NCI-H524 treated with DMSO at 0.1 percent for 48 hours (cell line): ENCODE measurements at regions not wholly inside any gene's neighbourhood (a gene's known extent, or its start where the extent isn't known, plus 50 kb on each side); places are given as distances from the start of the nearest gene placed in this dataset.
A peak's percentile ranks its signal among the peaks of the same experiment; 100 is the strongest.

Experiments used
- DNase-seq: peaks from one replicate; lab custom pipeline; 2025; lab: John Stamatoyannopoulos, UW

DNA sequence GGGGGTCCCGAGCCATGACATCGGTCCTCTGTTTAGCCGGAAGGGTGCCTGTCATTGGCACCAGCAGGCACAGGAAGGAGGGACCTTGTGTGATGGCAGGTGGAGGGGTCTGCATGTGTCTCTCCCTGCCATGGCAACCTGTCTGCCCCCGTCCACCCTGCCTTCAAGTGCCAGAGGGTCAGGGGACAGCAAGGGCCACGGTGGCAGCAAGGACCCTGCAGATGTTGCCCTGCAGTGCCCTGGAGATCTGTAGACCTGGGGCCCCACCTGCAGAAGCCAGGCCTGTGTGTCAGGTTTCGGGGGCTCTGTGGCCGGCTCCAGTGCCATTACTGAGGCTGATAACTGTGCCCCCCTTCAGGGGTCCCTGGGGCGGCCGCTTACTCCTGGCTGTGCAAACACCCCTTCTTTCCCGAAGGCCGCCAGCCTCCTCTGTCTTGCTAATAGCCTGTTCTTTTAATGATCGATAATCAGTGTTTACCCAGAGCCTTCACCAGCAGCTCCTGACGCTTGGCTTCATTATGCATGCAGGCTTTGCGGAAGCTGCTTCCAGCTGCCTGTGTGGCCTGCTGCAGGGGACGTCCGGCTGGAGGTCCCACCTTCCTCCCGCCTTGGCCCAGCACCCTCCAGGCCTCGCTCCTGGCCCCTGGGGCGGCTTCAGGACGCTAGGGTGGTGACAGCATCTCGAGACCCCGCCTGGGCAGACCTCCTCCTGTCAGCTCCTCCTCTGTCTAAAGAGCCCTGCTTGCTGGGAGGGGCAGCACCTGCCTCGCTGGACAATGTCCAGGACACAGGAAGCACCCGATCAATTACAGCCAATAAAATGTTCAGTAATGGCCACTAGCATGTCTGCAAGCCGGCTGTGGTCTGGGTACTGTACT is 153.0 kb downstream of the KIF26A start:
- DNase-seq = no peak

DNA sequence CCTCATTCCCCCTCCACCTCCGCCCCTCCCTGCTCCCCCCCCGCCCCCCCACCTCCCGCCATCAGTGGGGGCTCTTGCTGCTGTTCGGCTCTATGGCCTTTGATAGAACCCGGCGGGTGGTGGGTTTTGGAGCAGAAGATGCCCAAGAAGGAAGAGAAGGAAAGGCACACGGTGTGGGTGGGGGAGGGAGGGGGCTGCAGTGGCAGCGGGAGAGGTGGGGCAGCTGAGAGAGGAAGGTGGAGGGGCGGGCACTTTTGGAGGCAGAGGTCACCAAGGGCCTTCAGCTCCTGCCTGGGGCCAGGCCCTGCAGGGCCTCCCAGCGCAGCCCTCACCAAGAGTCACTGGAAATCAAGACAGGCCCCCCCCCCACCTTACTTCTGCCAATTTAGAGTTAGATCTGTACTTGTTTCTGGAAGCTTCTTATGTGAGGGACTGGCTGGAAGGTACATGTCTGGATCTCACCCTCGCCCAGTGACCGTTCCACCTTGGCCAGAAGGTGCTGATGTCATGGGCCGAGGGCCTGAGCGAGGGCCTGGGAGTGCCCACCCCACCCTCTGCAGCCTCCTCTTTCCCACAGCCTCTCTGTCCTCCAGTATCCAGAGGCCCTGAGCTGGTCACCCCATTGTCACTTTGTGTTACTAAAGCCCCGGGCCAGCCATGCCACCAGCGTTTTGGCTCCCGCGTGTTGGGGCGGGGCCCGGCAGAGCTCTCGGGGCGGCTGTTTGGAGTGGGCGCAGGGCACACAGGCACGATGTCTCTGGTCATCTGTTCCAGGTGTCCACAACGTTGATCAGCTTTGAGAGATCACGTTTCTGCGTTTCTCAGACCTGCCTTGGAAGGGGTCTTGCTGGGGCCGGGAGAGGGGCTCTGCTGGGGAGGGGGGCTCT is 153.9 kb downstream of the KIF26A start:
- no peak for DNase-seq

DNA sequence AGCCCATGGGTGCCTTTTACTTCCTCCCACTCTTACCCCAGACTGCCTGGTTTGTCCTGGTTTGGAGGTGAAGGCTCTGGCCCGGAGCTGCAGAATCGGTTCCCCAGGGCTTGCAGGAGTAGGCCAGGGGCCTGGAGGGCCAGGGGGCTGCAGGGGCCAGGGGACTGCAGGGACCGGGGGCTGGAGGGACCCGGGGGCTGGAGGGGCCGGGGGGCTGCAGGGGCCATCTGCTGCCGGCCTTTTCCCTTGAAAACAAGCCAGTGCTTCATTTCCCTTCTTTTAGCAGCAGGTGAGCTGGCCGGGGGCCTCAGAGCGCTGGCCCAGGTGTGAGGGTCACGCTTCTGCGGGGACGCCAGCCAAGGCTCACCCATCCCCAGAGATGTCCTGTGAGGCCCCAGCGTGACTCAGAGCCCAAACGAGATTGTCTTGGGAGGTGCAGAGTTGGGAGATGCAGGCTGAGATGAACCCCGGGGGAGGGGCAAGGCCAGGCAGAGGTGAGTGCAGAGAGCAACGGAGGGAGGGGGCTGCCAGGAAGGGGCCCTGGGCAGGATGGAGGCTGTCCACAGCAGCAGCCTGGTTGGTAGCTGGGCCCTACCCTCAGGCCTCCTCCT is 154.9 kb downstream of the KIF26A start:
- no peak for DNase-seq

DNA sequence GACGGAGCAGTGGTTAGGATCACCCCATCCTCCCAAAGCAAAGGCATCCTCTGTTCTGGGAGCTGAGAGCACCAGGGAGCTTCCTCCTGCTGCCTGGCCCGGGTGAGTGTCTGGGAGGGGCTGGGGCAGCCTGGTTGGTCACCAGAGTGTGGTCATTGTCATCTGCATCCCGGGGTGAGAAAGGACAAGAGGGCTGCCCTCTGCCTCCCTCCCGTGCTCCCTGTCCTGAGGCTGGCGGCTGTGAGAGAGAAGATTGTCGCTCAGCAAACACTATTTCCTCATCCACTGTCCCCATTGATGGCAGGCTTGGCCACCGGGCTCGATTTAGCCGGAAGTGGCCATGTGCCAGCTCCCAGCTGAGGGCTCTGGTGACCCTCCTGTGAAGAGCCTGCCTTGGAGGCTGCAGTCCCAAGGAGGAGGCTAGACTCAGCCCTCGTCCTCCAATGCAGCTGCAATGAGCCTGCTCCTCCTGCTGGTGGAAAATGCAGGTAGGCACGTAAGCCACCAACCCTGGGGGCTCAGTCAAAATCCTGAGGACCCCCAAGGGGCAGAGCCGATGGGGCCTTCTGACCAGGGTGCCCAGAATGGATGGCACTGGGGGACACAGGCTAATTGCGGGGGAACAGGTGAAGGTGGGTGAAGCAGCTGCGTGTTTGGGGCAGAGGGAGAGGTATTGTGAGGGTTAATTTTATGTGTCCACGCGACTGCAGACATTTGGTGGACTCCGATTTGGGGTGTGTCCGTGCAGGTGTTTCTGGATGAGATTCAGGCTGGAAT is 155.7 kb downstream of the KIF26A start:
- no peak for DNase-seq

DNA sequence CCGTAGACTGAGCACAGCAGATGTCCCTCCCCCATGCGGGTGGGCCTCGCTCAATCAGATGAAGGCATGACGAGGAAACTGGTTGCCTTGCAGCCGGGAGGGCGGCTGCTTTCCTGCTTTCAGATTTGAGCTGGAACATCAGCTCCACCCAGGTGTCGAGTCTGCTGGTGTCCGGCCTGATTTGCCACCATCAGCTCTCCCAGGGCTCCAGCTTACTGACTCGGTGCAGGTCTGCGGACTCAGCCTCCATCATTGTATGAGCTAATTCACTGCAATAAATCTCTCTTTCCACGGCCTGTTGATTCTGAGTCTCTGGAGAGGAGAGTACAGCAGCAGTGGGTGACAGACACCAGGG is 156.2 kb downstream of the KIF26A start:
- no peak for DNase-seq

DNA sequence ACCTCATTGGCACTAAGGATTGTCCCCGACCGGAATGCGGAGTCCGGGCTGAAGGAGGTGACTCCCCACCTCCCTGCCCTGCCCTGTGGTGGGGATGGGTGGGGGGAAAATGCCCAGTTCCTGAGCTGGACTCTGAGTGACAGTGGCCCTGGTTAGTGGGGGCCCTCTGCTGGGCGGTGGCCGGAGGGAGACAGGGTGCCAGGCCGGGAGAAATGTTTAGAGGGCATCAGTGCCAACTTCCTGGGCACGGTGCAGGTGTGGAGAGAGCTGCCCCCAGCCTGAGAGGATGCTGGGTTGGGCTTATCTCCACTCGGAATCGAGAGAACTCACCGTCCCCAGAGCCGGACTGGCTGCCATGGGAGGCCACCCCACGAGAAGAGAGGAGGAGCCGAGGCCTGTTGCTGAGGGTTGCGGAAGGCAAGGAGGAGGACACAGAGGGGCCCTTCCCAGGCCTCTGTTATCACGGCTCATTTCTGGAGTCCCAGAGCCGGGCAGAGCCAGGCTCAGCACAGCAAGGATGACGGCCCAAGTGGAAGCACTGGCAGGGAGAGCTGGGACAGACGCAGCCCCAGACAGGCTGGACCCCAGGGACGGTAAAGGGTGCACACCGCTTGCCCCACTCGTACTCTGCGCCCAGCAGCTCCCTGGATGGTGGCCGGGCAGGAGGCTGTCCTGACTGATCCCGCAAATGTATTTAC is 156.7 kb downstream of the KIF26A start:
- no peak for DNase-seq

DNA sequence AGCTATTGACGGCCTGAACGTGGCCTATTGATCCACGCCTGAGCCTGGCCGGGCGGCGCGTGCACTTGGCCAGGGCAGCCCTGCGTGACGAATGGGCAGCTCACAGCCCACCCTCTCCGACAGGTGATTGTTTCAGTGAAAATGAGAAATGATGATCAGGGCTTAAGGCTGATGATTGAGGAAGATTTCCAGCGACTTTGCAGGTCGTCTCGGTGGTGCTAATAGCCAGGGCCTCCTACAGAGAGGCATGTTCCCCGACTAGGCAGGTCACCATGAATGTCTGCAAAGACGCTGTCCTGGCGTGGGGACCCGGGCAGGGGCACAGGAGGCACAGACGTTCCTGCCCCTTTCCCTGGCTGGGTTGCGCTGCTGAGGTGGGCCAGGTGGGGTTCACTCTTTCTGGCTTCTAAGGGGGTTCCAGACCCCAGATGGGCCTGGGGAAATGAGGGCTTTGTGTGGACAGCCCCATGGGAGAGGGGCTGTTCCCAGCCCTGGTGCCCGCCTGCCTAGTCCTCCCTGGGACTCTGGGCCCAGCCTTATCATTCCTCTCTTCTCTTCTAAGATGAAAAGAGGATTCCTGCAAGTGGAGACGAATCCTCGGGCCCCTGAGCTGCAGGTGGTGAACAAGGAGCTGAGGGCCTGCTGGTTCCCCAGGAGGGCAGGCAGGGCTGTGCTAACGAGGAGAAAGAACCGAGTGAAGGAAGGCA is 157.4 kb downstream of the KIF26A start:
- no peak for DNase-seq

DNA sequence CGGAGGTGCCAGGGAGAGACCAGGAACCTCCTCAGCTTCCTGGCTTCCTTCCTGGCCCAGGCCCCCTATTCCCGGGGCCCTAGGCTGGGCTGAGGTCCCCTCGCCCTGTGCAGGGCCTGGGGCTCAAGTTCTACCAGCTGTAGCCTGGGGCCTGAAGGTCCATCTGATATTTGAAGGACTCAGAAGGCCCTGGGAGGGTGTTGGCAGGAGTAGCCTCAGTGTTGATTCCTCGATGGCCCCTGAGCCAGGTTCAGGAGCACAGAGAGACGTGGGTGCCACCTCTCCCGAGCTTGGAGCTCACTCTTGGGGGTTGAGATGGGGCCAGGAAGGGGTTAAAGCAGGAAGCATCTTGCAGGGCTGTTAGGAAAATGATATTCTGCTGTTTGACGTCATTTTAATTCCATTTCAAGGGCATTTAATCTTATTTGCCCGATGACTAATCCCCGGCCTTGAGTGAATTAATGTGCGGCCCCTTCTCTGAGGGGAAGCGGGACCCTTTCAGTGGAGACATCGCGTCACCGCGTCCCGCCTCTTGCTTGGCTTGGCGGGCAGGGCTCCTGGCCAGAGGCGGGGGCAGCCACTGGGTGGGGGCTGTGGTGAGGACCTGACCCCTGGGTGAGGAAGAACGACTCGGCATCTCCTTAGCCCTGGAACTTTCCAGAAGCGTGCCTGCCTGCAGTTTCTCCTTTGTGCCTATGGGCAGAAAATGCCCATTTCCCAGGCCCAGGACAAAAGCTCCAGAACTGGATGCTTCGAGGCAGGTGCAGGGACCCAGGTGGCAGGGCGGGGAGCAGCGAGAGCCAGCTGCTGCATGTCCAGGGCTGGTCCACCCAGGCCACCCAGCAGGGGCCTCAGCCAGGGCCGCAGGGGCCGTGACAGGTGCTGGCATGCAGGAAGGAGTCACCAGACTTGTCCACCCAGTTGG is 158.3 kb downstream of the KIF26A start:
- peak; percentile 78 for DNase-seq

DNA sequence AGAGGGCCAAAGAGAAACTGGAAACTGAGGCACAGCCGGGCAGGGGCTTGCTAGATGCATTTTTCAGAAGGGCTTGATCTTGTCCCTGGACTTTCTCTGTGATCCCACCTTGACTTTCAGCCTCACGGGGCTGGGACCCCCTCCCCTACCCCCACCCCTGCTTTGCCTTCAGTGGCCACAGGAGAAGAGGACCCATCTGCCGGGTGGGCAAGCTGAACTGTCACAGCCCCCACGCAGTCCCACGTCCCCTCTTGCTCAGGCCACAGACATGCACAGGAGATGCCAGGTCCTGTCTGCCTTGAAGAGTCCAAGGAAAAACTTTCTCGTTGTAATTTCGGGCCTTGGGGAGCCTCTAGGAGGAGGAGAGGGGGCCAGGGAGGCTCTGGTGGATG is 158.9 kb downstream of the KIF26A start:
- no peak for DNase-seq

DNA sequence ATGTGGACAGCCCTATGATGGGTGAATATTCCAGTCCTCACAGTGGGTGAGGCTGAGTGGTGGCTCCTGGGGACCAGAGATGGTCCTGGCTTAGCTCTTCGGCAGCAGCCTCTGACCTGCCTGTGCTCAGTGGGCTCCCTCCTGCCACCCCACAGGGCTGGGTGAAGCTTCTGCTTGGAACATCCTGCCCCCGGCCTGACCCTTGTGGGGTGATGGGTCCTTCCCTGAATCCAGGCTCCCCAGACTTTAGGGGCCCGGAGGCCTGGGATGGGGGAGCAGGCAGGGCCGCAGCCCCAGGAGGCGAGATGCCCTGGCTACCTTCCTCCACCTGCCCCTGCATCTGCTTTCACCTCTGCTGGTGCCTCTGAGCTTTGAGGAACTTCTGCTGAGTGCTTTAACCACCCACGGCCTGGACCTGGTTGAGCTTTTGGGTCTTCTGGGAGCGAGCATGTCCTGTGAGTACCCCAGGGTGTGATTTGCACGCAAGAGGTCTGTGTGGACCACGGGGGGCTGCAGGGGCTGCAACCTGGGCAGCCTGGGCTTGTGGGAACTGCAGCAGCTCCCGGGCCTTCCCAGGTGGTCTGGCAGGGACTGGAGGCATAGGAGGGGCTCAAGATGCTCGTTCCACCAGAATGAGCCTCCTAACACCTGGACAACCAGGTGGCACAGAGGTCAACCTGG is 159.5 kb downstream of the KIF26A start:
- DNase-seq = no peak

DNA sequence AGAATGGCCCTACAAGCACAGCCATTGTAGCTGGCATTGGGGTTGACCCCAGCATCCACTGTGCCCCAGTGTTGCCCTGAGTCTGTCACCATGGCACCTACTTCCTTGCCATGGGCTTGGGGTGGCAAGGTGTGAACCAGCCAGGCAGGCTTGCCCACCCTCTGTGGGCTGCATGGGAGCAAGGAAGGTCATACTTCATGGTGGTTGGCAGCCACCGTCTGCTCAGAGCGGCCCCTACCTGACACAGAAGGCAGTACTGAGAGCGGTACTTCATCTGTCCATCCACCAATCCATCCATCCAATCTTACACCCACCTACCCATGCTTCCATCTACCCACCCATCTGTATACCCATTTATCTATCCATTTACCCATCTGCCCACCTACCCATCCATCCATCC is 160.1 kb downstream of the KIF26A start:
- DNase-seq = no peak

DNA sequence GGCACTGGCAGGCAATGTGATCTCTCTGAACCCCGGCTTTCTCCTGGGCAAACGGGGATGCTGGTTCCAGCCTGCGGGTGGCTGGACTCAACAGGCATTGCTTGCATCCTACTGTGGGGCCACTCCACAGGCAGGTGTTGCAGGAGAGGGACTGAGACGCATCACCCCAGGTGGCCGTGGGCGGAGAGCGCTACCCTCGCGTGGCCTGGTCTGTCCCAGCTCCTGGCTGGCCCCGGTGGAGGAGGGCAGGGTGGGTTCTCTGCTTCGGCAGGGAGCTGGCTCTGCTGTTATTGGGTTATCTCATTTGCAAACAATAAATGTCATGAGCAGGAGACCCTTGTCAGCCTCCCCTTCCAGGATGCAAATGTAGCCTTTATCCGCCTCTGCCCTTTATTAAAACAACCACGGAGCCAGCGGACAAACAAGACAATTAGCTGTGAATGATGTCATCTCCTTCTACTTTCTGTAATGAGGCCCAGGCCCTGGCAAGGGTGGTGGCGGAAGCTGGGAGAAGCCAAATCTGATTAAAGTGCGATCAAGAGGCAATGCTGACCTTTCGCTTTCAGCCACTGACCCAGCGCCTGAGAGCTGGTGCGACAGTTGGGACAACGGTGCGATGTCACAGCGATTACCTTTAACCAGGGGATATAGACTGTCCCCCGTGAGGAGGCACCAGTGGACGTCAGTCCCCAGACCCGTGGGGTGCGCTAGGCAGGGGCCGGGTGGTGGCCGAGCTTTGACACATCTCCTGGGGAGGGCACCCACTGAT is 161.8 kb downstream of the KIF26A start:
- DNase-seq = no peak

DNA sequence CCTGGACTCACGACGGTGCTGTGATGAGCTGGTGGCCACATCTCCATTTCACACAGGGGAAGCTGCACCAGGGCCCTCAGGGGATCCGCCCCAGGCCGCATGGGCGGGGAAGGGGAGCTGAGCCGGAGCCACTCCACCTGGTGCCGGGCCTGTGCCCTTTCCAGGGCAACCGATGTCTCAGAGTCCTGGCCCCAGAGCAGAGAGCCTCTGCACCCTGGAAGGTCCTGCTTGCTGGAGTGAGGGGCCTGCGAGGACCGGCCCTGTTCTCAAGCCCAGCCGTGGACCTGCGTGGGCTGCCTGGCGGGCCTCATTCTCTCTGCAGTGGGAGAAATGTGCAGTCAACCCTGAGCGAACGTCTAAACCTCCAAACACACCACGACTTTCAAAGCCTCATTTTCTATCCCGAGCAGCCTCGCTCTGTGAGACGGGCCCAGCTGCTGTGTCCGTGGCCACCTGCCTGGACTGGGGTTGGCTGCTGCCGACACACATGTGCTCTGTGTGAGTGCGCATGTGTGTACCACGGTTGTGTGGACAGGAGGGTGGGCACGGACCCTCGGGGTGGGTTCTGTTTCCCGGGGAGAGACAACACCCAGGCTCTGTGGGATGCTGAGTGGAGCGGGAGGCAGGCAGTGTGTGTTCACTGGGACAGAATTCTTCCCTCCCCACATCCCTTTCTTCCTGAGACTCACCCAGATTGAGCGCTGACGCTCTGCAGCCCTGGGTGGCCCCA is 163.5 kb downstream of the KIF26A start:
- DNase-seq = no peak

DNA sequence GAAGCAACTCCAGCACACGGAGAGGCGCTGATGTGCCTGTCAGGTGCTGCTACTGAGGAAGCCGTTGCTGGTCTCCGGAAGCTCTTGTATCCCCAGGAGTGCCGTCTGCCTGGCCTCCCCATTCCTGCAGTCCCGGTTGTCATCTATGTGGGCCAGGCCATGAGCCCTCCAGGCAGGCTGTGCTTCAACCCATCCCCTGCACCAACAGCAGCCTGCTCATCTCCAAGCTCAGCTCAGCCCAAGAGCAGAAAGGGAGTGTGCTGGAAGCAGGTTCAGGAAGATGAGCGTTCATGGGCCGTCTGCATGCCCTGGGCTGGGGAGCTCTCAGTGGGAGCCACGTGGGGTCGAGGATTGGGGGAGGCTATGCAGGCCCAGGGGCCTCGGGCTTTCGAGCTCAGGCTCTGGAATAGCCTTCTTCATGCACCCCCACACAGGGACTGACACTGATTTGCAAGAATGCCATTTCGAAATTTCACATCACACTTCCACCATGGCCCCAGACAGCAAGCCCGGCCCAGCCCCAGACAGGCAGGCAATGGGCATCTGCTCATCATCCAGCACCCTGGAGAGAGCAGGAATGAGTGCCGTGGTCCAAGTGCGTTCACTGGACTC is 164.5 kb downstream of the KIF26A start:
- DNase-seq = no peak

DNA sequence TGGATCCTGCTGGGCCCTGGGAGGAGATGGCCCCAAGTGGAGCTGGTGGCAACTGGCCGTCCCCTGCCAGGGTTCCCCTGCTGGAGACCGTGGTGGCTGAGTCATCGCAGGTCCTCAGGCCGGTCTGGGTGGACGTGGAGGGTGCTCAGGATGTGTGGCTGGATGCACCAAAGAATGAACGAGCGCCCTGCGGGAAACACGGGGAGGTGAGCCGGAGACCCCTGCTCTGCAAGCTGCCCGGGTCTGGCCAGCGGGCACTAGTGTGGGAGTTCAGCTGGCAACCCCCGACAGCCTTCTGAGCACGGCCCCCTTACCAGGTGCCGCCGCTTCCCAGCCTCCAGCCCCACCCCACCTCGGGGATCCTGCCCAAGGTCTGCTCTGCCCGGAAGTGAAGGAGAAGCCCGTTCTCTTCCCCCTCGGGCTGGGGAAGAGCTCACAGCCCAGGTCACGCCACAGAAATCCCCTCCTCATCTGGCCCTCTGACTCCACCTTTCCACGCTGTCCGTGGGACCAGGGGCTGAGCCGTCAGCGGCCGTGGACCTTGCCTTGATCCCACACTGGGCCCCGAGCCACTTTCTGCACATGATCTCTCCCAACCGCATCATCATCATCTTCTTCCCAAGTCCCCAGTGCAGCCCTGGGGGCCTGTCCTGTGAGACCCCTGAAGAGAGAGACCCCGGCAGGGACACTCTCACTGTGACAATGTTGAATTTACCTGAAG is 165.5 kb downstream of the KIF26A start:
- no peak for DNase-seq
